OCI-LY1 (cell line): ENCODE measurements at regions not wholly inside any gene's neighbourhood (a gene's known extent, or its start where the extent isn't known, plus 50 kb on each side); places are given as distances from the start of the nearest gene placed in this dataset.

ENCODE experiments used
- H2AFZ ChIP-seq: fragments of 200-600 bp; sonication (generic), shearing (Covaris generic); 2 replicates; pipeline ENCODE4 v1.6.0; 2014; ENCODE audit warnings: antibody characterized with exemption, mild to moderate bottlenecking, low read length
- H3F3A ChIP-seq: fragments of 200-600 bp; sonication (generic), shearing (Covaris generic); 2 replicates; pipeline ENCODE4 v1.6.0; 2014; ENCODE audit warnings: mild to moderate bottlenecking, antibody characterized with exemption, low read length, moderate library complexity; ENCODE audit not compliant: insufficient read depth
- H3K27ac ChIP-seq: fragments of 200-600 bp; sonication (generic); 2 replicates; pipeline ENCODE4 v1.5.1; 2014; ENCODE audit warnings: low read length, mixed run types, mild to moderate bottlenecking, low read depth; ENCODE audit not compliant: poor library complexity, severe bottlenecking
- H3K27me3 ChIP-seq: fragments of 200-600 bp; sonication (generic); 2 replicates; pipeline ENCODE4 v1.6.0; 2014; ENCODE audit warnings: antibody characterized with exemption, mild to moderate bottlenecking, low read length, moderate library complexity; ENCODE audit not compliant: insufficient read depth
- H3K36me3 ChIP-seq: fragments of 200-600 bp; sonication (generic); 2 replicates; pipeline ENCODE4 v1.6.1; 2014; ENCODE audit warnings: mild to moderate bottlenecking, antibody characterized with exemption, low read length, moderate library complexity, mixed read lengths; ENCODE audit not compliant: insufficient read depth
- H3K4me1 ChIP-seq: fragments of 200-600 bp; sonication (generic); 2 replicates; pipeline ENCODE4 v1.5.1; 2014; ENCODE audit warnings: mild to moderate bottlenecking, low read length, moderate library complexity; ENCODE audit not compliant: insufficient read depth, severe bottlenecking
- H3K4me2 ChIP-seq: fragments of 200-600 bp; sonication (generic), shearing (Covaris generic); 2 replicates; pipeline ENCODE4 v1.6.1; 2014; ENCODE audit warnings: low read length
- H3K4me3 ChIP-seq: fragments of 200-600 bp; sonication (generic); 2 replicates; pipeline ENCODE4 v1.5.1; 2014; ENCODE audit warnings: low read length, low read depth, mild to moderate bottlenecking, mixed read lengths; ENCODE audit not compliant: poor library complexity, severe bottlenecking
- H3K79me2 ChIP-seq: fragments of 200-600 bp; shearing (Covaris generic); 2 replicates; pipeline ENCODE4 v1.6.1; 2016; ENCODE audit warnings: mixed run types, low read length, mixed read lengths; ENCODE audit not compliant: insufficient read depth
- H3K9ac ChIP-seq: fragments of 200-600 bp; sonication (generic), shearing (Covaris generic); 2 replicates; pipeline ENCODE4 v1.6.1; 2014; ENCODE audit warnings: mild to moderate bottlenecking, low read length, mixed read lengths
- H3K9me2 ChIP-seq: fragments of 200-600 bp; sonication (generic), shearing (Covaris generic); 2 replicates; pipeline ENCODE4 v1.6.1; 2014; ENCODE audit warnings: low read depth, mild to moderate bottlenecking, low read length, mixed read lengths
- H3K9me3 ChIP-seq: fragments of 200-600 bp; shearing (Covaris generic); 2 replicates; pipeline ENCODE4 v1.6.1; 2014; ENCODE audit warnings: low read length, mixed read lengths
- H4K20me1 ChIP-seq: fragments of 200-600 bp; sonication (generic), shearing (Covaris generic); 2 replicates; pipeline ENCODE4 v1.6.0; 2016; ENCODE audit warnings: mild to moderate bottlenecking, low read length; ENCODE audit not compliant: insufficient read depth
- CTCF ChIP-seq: fragments of 200-600 bp; sonication (generic), shearing (Covaris generic); IDR thresholded peaks from 2 replicates; pipeline ENCODE4 v1.5.1; 2017; ENCODE audit warnings: mild to moderate bottlenecking, antibody characterized with exemption, low read length, moderate library complexity, mixed read lengths
- EZH2 ChIP-seq: fragments of 200-600 bp; sonication (generic), shearing (Covaris generic); IDR thresholded peaks from 2 replicates; pipeline ENCODE4 v1.8.0; 2017; ENCODE audit warnings: borderline replicate concordance, mixed run types, mild to moderate bottlenecking, antibody characterized with exemption, low read length, moderate library complexity, mixed read lengths

GRCh38 chr6:27556406-27556805 is 83.5 kb upstream of the ZNF184 start:
- Histone ChIP-seq H3K27me3 (0 out of 2 replicates have a peak, but pooled peaks cover 3% of the 10 kb centered on the region), H3K36me3 (no peaks in the 10 kb centered on the region), H3F3A (0 out of 2 replicates have a peak, but pooled peaks cover 3% of the 10 kb centered on the region), H3K4me1 (peaks cover 8% of the 10 kb centered on the region), H3K9ac (no peak overlapping the region), H3K4me3 (no peak overlapping the region), H2AFZ (no peak overlapping the region), H4K20me1 (no peaks in the 10 kb centered on the region), H3K4me2 (no peak overlapping the region), H3K27ac (no peak overlapping the region), H3K9me3 (no peaks in the 10 kb centered on the region), H3K79me2 (no peaks in the 10 kb centered on the region), H3K9me2 (no peaks in the 10 kb centered on the region)
- TF ChIP-seq CTCF = no peak
- TF ChIP-seq EZH2 = no peak

- TF ChIP-seq EZH2 (no peak), CTCF (no peak)
- Histone ChIP-seq H3K4me3 (peak overlapping the region; percentile 36), H3K9me3 (no peaks in the 10 kb centered on the region), H3K36me3 (no peaks in the 10 kb centered on the region), H3K27ac (no peak overlapping the region), H2AFZ (no peak overlapping the region), H3K79me2 (no peaks in the 10 kb centered on the region), H3K9me2 (no peaks in the 10 kb centered on the region), H4K20me1 (no peaks in the 10 kb centered on the region), H3F3A (0 out of 2 replicates have a peak, but pooled peaks cover 3% of the 10 kb centered on the region), H3K4me2 (peak overlapping the region; percentile 33), H3K4me1 (peaks cover 8% of the 10 kb centered on the region), H3K9ac (no peak overlapping the region), H3K27me3 (0 out of 2 replicates have a peak, but pooled peaks cover 3% of the 10 kb centered on the region)
Measured at GRCh38 chr6:27553123-27553904, 80.4 kb upstream of the ZNF184 start.

GRCh38 chr6:27551607-27552006 is 78.7 kb upstream of the ZNF184 start:
- Histone ChIP-seq H3K9me3 (no peaks in the 10 kb centered on the region), H3K79me2 (no peaks in the 10 kb centered on the region), H3K9ac (no peak overlapping the region), H3F3A (0 out of 2 replicates have a peak, but pooled peaks cover 3% of the 10 kb centered on the region), H3K9me2 (no peaks in the 10 kb centered on the region), H3K4me3 (no peak overlapping the region), H4K20me1 (no peaks in the 10 kb centered on the region), H3K27me3 (0 out of 2 replicates have a peak, but pooled peaks cover 3% of the 10 kb centered on the region), H3K27ac (no peak overlapping the region), H3K4me1 (peaks cover 8% of the 10 kb centered on the region), H3K36me3 (no peaks in the 10 kb centered on the region), H2AFZ (no peak overlapping the region), H3K4me2 (no peak overlapping the region)
- TF ChIP-seq EZH2 (no peak), CTCF (no peak)
